ENCODE measurements at regions not wholly inside any gene's neighbourhood (a gene's known extent, or its start where the extent isn't known, plus 50 kb on each side); places are given as distances from the start of the nearest gene placed in this dataset.

GRCh38 chr5:176175101-176175852 lies 62.9 kb upstream of the SIMC1 start:
- DNase-seq (ENCODE audit: low spot score) = no peak

GRCh38 chr5:176176231-176176630 lies 62.0 kb upstream of the SIMC1 start:
- DNase-seq (ENCODE audit: low spot score) = no peak

- no peak for DNase-seq (ENCODE audit: low spot score)
Observed at GRCh38 chr5:176178789-176179188, 59.4 kb upstream of the SIMC1 start.

GRCh38 chr5:176180339-176180738 lies 57.9 kb upstream of the SIMC1 start:
- peak; percentile 76 for DNase-seq (ENCODE audit: low spot score)

GRCh38 chr5:176180781-176181180 lies 57.4 kb upstream of the SIMC1 start:
- DNase-seq (ENCODE audit: low spot score) = no peak

GRCh38 chr5:176181271-176181855 lies 56.9 kb upstream of the SIMC1 start:
- no peak for DNase-seq (ENCODE audit: low spot score)

- DNase-seq (ENCODE audit: low spot score) = no peak
Observed at GRCh38 chr5:176183321-176184074, 54.7 kb upstream of the SIMC1 start.

- DNase-seq (ENCODE audit: low spot score) = no peak
Observed at GRCh38 chr5:176184608-176185132, 53.6 kb upstream of the SIMC1 start.

- no peak for DNase-seq (ENCODE audit: low spot score)
Observed at GRCh38 chr5:176185133-176185733, 53.0 kb upstream of the SIMC1 start.

- no peak for DNase-seq (ENCODE audit: low spot score)
Observed at GRCh38 chr5:176186107-176186506, 52.1 kb upstream of the SIMC1 start.

GRCh38 chr5:176187276-176188062 lies 50.8 kb upstream of the SIMC1 start:
- no peak for DNase-seq (ENCODE audit: low spot score)

GRCh38 chr5:176188085-176188484 lies 50.1 kb upstream of the SIMC1 start:
- no peak for DNase-seq (ENCODE audit: low spot score)

All from umbilical cord (tissue), 1 donor.